H4 (cell line): ENCODE measurements at regions not wholly inside any gene's neighbourhood (a gene's known extent, or its start where the extent isn't known, plus 50 kb on each side); places are given as distances from the start of the nearest gene placed in this dataset.
"Not testable (repeated sequence)": the region's sequence is repeated elsewhere in the genome, so short reads cannot be mapped to it uniquely, and the experiment has no call there.

ENCODE experiments used
- DNase-seq: peaks from one replicate; pipeline ENCODE4 v3.0.0-alpha.2; 2015; ENCODE audit warnings: low spot score

DNA sequence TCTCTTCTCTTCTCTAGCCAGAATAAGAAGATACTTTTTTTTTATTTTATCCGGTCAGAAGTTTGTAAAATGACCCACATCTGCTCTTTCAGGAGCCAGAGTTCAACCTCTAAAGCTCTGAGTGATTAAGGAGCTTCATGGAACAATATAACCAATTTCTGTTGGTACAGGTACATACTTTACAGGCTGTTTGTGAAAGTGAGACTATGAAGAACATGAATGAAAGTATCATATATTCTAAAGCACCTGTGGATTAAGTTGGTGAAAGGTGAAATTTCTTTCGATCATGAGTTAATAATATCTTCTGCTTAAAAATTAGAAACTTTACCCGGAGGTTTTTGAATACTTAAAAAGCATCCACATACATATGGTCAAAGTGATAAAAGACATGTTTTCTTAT, 65.2 kb downstream of the DMRT2 start:
- DNase-seq = no peak

DNA sequence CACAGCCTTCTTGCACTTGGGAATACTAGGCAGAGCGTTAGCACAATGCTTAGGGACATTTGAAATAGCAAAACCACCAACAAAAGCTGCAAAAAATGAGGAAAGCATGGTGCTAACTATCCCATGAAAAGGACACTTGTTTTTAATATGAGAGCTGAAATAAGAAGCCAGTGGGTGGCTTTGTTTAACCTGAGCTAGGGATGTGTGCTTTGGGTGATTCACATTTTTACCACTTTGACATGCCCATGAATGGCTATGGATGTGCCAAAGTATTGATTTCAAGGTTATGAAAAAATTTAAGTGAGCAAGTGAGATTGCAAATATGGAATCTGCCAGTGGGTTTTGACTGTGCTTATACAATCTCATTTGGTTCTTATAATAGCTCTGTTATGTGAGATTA, 67.3 kb downstream of the DMRT2 start:
- no peak for DNase-seq

DNA sequence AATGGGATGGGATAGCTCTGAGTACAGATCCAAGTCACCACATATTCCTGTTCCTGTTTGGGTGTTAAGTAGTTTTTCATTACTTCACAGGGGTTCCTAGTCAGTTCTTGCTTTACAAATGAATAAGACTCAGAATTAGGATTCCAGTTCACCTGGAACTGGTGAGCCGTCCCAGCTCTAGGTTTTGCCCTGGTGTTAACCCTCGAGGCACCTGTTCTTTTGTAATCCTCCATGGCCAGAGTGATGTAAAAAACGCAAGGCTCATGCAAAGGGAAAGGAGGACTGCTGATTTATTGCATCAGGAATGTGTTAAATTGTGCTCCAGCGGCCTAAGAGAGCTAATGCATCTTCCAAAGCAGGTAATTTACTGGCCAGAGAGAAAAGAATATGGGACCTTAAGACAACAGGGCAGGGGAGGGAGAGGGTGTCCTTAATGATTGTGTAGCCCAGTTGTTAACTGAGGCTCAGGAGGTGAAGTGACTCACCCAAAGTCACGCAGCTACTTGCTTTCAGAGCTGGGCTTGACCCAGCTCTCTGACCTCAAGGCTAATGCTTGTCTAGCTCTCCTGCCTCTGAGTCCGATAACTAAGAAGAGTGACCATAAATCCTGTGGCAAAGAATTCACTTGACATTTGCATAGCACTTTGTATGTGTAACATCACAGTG, 70.5 kb downstream of the DMRT2 start:
- no peak for DNase-seq

DNA sequence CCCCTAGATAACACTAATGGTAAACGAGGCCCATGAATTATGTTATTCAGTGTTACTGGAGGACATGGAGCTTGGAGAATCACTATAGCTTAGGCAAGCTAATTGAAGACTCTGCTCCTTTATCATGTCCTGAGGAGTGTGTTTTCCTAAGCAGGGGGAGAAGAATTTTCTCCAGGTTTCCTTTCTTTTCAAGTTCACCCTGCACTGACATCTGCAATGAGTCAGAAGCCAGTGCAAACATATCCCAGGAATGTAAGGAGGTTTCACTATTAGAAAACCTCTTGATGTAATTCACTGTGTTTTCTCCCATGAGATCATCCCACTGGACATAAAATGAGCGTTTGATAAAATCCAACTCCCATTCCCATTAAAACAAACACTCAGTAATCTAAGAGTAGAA, 75.6 kb downstream of the DMRT2 start:
- DNase-seq = peak; percentile 26

DNA sequence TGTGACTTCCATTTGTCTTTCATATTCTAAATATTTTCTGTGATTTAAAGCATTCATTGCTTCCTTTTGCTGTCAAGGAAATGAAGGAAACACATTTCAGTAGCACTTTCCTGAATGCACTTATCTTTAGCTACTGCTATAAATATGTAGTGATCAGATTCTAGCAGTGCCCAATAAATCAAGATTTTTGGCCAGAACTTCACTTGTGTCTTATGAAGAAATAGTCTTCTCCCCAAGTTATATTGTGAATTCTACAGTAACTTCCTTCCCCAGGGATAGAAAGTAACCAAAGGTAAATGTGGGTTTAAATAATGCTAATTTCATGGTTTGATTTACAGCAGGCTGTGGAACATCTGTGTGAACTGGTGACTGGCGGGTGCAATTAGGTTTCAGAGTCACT, 77.9 kb downstream of the DMRT2 start:
- DNase-seq = no peak

DNA sequence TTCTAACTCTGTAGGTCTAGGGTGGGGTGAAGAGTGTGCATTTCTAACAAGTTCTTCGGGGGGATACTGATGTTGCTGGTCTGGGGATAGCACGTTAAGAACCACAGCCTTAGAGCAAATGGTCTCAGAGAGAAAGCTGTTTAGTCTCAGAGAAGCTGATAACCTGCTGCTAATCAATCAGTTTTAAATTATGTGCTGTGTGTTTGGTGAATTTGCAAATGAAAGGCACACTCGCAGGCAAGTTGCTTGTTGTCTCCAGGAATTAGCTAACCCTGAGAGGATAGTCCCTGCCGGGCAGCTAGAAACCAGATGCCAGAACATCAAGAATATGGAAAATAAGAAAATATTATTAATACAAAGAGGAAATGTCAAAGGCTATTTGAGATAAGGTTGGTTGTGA, 79.2 kb downstream of the DMRT2 start:
- no peak for DNase-seq

DNA sequence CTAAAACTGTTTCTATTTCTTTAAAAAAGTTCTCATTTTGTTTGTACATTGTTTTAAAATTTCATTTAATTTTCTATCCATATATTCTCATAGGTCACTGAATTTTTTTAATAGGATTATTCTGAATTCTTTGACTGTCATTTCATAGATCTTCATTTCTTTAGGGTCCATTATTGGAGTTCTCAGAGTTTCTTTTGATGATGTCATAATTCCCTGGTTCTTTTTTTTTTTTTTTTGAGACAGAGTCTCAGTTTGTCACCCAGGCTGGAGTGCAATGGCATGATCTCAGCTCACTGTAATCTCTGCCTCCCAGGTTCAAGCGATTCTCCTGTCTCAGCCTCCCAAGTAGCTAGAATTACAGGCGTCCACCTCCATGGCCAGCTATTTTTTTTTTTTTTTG, 89.9 kb downstream of the DMRT2 start:
- DNase-seq = no peak

DNA sequence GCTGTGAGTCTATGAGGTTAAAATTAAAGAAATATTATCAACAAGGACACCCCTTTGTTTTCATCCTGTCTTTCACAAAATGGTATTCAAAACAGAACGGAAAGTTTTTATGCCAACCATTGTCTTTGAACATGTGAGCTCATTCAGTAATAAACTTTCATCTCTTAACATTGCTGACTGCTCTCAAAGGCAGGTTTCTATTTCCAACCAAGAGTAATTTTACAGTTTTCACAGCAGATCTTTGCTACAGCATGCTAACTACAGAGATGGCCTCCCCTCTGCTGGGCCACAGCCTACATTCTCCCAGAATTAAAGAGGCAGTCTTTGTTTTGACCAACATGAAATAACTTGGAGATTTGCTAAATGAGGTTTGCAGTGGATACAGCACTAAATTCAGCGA, 101.5 kb downstream of the DMRT2 start:
- DNase-seq = no peak

DNA sequence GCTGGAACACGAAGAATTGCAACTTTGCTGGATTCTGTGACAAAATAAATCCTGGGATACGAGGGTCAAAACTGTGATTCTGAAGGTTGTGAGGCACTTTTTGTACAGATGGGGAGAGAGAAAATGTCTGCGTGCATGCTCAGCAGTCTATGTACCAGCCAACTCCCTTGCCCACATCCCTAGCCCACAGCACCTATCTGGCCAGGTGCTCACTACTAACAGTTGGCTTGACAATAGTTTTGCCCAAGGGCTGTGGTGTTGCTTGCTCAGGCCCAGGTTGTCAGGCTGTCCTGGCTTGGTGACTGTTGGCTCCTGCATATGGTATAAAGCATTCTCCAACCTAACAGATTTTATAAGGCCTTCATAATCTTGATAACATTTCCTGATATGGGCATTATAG, 102.0 kb downstream of the DMRT2 start:
- DNase-seq = no peak

DNA sequence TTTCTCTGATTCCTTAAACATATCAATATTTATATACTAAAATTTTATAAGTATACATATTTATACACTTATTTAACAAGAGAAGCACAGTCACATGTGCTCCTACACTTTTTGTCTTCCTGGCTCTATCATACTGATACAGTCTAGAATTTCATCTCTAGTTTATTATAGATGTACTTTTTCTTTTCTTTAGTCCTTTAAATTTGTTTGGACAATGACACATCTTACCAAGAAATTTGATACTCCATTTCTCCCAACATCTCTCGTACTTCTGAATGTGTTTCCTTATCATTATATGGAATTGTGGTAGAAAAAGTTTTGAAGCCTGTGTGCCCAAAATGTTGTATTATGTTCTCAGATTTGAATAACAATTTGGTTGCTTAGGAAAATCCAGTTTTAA, 104.6 kb downstream of the DMRT2 start:
- no peak for DNase-seq

DNA sequence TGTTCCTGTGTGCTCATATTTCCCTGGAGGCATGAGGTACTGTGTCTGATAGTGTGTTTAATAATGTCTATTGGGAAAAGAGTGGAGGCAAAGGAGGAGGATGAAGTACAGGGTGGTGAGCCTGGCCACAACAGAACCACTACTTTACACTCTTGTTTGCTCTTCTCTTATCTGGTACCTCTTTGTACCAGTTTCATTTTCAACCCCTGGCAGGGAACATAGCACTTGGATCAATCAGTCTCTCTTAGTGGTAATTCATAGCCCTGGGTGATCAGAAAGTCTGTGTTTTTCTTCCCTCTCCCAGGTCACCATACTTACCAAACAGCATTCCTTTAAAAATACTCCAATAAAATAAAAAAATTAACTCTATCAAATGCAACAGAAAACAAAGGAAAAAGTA, 105.4 kb downstream of the DMRT2 start:
- DNase-seq = no peak

DNA sequence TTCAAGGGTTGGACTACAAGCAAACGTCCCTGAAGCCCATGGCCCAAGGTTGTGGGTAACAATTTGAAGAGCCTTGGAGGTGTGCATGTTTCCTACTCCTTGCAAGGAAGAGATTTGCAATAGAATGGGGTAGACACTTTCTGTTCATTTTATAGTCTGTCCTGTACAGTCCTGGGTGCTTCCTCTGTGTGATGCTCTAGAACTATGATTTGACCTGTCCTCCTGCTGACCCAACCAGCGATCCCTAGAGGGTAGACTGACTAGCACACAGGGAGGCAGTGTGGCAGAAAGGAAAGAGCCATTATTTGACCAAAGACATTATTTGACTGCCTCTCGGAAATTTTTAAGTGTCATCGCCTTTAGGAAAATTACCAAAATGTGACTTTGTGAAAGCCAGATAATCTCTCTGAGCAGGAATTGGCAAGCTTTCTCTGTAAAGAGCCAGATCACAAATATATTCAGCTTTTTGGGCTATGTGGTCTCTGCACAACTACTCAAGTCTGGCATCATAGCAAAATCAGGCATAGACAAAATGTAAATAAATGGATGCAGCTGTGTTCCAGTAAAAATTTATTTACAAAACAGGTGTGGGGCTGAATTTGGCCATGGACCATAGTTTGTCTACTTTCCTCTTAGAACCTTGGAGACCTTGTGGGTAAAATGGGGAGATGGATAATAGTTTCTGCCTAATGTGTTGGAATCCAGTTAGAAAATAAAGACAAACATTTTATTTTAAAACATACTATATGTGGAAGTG, 106.8 kb downstream of the DMRT2 start:
- no peak for DNase-seq

DNA sequence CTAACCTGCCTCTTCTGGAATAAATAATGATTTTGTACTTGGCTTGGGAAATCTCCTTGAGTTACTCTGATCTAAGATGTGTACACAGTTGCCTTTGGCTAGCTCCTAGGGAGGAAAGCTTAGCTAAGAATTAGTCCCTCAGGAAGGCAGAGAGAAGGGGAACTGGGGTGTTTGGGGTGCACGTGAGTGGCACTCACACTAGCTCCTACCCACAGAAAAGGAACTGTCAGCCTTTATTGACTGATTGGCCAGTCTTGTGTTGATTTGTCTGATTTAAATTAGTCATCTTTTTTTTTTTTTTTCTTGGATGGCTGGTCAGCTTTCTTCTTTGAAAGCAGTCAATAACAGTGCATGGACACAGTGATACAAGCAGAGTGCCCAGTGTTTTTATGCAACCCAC, 107.7 kb downstream of the DMRT2 start:
- no peak for DNase-seq

DNA sequence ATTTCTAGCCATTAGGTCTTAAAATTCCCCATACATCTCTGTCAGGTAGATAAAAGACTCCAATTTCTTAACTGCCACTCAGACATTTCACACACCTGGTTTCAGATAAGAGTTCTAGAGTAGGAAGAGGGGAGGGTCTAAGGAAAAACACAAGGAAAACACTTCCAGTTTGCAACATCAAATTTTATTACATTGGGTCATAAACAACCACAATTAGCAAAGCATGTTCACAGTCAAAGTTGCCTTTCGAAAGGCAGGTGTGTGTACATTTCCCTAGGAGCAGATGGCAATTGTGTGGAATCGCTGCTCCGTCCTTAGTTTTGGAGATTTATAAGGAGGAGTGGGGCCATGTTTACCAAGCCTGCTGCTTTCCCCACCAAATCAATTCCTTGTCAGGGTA, 120.8 kb downstream of the DMRT2 start:
- no peak for DNase-seq

DNA sequence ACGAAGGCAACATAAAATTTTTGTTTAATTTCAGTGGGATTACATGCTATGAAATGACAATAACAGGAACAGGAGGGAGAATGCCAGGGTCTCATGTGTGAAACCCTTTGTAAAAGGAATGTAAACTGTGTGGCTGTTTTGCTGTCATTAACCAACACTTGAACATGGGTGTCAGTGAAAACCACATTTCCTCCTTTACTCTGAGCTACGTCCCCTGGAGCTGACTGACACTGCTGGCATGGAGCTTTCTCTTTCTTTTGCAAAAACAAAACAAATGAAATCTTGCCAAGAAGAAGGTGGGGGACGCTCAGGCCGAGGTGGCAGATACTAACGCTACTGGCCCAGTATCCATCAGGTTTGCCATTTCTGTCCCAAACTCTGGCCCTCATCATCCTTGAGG, 121.4 kb downstream of the DMRT2 start:
- no peak for DNase-seq

DNA sequence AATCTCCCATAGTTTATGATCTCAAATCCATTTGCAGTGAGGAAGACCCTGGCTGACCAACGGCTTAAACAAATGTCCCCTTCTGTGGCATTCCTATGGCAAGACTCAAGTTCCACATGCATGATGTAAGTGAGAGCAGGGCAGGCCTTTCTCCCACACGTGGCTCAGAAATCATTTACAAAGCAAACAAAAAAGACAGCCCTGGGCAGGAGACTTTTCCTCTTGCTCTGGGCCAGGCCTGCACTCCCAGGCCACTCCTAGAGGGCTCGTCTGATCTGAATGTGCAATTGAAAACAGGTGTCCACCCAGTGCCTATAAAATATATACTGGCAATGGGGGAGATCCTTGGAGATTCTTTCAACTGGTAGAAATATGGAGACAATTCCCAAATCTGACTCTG, 123.1 kb downstream of the DMRT2 start:
- no peak for DNase-seq

DNA sequence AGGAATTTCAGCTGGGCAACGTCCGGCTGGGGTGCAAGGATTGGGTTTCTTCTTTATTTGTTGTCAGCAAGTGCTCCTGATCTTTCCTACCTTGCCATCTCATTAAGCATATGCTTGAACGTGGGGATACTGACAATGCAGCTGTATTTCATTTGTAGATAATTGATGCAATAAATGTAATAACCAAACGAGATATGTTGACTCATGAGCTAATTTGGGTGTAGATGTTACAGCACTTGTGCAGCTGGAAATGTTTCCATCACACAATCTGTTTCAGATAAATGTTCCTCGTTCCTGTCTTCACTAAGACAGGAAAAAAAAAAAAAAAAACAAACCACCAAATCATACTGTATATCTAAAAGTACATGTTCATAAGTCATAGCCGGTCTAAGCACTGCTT, 123.8 kb downstream of the DMRT2 start:
- DNase-seq = no peak

DNA sequence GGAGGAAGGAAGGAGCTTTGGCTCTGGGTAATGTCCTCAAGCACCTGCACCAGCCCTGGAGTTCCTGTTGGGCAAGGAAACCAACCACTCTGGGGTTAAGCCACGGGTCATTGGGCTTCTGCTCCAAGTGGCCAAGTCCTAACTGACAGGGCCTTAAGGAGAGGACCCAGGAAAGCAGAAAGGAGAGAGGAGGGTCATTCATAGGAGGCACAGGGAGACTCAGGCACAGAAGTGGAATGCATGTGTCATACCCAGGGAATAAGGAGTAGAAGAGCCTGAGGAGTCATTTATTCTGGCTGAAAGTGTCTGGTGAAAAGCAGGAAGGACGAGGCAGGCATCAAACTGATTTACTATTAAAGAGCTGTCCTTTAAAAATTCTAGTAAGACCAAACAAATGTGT, 129.2 kb downstream of the DMRT2 start:
- no peak for DNase-seq

DNA sequence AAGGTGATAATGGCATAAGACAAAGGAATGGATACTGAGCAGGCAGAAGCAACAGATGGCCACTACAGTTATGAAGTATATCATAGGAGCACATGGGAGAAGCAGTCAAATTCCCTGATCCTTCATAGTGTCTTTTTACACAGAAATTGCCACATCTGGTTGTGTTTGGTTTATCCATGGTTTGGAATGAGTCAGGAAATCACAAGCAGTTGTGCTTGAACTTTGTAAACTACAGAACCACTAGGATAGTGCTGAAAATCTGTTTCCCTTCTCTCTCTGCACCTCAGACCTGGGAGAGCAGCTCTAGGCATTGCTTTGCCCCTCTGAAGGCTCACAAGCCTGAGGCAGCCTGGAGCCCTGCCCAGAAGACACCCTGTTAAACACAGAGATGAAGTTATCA, 134.0 kb downstream of the DMRT2 start:
- no peak for DNase-seq

DNA sequence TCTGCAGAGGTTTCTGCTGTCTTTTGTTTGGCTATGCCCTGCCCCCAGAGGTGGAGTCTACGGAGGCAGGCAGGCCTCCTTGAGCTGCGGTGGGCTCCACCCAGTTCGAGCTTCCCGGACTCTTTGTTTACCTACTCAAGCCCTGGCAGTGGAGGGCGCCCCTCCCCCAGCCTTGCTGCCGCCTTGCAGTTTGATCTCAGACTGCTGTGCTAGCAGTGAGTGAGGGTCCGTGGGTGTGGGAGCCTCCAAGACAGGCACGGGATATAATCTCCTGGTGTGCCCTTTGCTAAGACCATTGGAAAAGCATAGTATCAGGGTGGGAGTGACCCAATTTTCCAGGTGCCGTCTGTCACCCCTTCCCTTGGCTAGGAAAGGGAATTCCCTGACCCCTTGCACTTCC, 137.0 kb downstream of the DMRT2 start:
- not testable (repeated sequence) for DNase-seq

DNA sequence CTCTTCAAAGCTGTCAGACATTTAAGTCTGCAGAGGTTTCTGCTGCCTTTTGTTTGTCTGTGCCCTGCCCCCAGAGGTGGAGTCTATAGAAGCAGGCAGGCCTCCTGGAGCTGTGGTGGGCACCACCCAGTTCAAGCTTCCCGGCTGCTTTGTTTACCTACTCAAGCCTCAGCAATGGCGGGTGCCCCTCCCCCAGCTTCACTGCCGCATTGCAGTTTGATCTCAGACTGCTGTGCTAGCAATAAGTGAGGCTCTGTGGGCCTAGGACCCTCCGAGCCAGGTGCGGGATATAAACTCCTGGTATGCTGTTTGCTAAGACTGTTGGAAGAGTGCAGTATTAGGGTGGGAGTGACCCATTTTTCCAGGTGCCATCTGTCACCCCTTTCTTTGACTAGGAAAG, 145.5 kb downstream of the DMRT2 start:
- not testable (repeated sequence) for DNase-seq

DNA sequence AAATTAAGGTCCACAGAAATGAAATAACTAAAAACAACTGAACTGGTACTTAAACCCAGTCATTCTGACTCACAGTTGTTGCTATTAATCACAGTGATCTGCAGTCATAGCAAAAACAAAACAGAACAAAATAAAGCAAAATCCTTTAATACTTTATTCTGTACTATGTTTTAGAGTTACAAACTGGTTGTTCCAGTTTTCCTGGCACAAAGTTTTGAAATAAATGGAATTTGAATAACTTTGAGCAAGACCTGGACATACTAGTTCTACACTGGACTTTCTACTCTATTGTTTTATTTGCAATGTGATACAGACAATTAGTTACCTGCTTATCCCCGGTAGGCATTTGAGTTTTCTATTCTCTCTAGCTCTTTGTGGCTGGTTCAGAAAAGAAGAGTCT, 147.9 kb downstream of the DMRT2 start:
- DNase-seq = no peak

DNA sequence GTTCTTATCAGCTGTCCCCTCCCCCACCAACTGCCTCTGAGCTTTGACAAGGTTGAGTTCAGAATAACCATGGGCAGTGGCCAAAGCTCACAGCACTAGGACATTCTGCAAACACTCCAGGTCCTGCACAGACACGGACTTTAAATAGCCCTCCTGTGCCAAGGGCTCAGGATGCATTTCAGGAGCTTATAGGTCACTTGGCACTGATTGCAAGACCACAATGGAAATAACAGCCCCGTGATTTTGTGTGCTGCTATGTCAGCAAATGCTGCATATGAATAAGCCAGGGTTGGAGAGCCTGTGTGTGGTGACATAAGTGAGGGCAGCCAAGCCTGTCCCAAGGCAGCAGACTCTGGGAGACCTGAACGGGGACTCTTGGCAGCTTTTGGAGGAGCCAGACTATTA, 150.7 kb downstream of the DMRT2 start:
- no peak for DNase-seq

DNA sequence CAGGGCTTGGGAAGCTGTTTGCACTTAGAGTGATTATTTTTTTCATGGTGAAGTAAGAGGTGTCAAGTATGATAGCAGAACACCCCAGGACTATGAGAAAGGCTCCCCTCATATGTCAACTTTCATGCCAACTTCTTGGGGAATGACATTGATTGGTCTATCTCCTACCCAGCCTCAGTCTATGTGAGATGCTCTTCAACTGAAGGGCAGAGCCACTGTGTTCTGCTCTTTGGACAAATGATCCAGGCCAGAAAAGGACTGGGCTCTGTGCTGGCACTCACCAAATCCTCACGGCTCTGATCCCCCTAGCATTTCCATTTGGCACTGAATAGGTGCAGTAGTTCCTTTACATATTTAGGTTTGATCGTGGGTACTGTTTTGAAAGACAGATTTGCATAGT, 151.1 kb downstream of the DMRT2 start:
- no peak for DNase-seq
